Activated T-cell treated with anti-CD3 and anti-CD28 coated beads for 4 hours (primary cell): ENCODE measurements at regions not wholly inside any gene's neighbourhood (a gene's known extent, or its start where the extent isn't known, plus 50 kb on each side); places are given as distances from the start of the nearest gene placed in this dataset.
"Not testable (repeated sequence)": the region's sequence is repeated elsewhere in the genome, so short reads cannot be mapped to it uniquely, and the experiment has no call there.

Experiments
- DNase-seq: peaks from one replicate; pipeline ENCODE4 v3.0.0-alpha.2; 2020

- DNase-seq = no peak
These were observed 138.1 kb upstream of the RAG2 start for GRCh38 chr11:36736103-36736502.

GRCh38 chr11:36733721-36734120, 135.7 kb upstream of the RAG2 start:
- DNase-seq = not testable (repeated sequence)

- no peak for DNase-seq
These were observed 132.7 kb upstream of the RAG2 start for GRCh38 chr11:36730761-36731160.

- no peak for DNase-seq
These were observed 131.8 kb upstream of the RAG2 start for GRCh38 chr11:36729825-36730224.

- DNase-seq = no peak
These were observed 128.4 kb upstream of the RAG2 start for GRCh38 chr11:36726420-36726819.

GRCh38 chr11:36724742-36725385, 126.8 kb upstream of the RAG2 start:
- DNase-seq = no peak

- DNase-seq = no peak
These were observed 124.4 kb upstream of the RAG2 start for GRCh38 chr11:36722421-36722820.

GRCh38 chr11:36719358-36720107, 121.5 kb upstream of the RAG2 start:
- DNase-seq = no peak

GRCh38 chr11:36718451-36718850, 120.4 kb upstream of the RAG2 start:
- DNase-seq = no peak

- DNase-seq = no peak
These were observed 115.7 kb upstream of the RAG2 start for GRCh38 chr11:36713715-36714114.

- no peak for DNase-seq
These were observed 113.2 kb upstream of the RAG2 start for GRCh38 chr11:36711104-36711825.
